Liver (tissue), 8 donors: ENCODE measurements at regions not wholly inside any gene's neighbourhood (a gene's known extent, or its start where the extent isn't known, plus 50 kb on each side); places are given as distances from the start of the nearest gene placed in this dataset.

Experiments
- DNase-seq: peaks from one replicate; pipeline ENCODE4 v3.0.0-alpha.2; 2017; ENCODE audit warnings: low spot score
- H3K27ac ChIP-seq, 2 donors: one replicate each; pipeline ENCODE4 v1.7.0; 2013; ENCODE audit warnings: inconsistent platforms in 2 of 2, low read length in 2 of 2, control low read depth in 1 of 2, low read depth in 1 of 2, mild to moderate bottlenecking in 1 of 2
- H3K27me3 ChIP-seq, 4 donors: one replicate each; pipeline versions ENCODE4 v1.6.1 to v1.7.0; 2013; ENCODE audit warnings: low read length in 3 of 4, inconsistent platforms in 1 of 4, mild to moderate bottlenecking in 1 of 4, moderate library complexity in 1 of 4; ENCODE audit not compliant: control insufficient read depth in 4 of 4, insufficient read depth in 4 of 4
- H3K36me3 ChIP-seq, 4 donors: one replicate each; pipeline versions ENCODE4 v1.6.1 to v1.7.0; 2013; ENCODE audit warnings: low read length in 3 of 4, mild to moderate bottlenecking in 3 of 4, low read depth in 1 of 4, moderate library complexity in 1 of 4; ENCODE audit not compliant: control insufficient read depth in 4 of 4, insufficient read depth in 3 of 4
- H3K4me1 ChIP-seq, 4 donors: one replicate each; pipeline versions ENCODE4 v1.6.1 to v1.7.0; 2013; ENCODE audit warnings: low read length in 3 of 4, mild to moderate bottlenecking in 3 of 4, moderate library complexity in 1 of 4; ENCODE audit not compliant: control insufficient read depth in 4 of 4, insufficient read depth in 4 of 4
- H3K4me3 ChIP-seq, 3 donors: one replicate each; pipeline versions ENCODE4 v1.6.1 to v1.7.0; 2013; ENCODE audit warnings: low read length in 3 of 3, control low read depth in 1 of 3, low read depth in 1 of 3, mild to moderate bottlenecking in 1 of 3
- H3K9ac ChIP-seq, 2 donors: one replicate each; pipeline ENCODE4 v1.7.0; 2013; ENCODE audit warnings: low read length in 2 of 2, mild to moderate bottlenecking in 2 of 2, moderate library complexity in 2 of 2, control low read depth in 1 of 2, low read depth in 1 of 2
- H3K9me3 ChIP-seq, 4 donors: one replicate each; pipeline versions ENCODE4 v1.6.1 to v1.7.0; 2013; ENCODE audit warnings: low read length in 3 of 4; ENCODE audit not compliant: control insufficient read depth in 4 of 4
- EGR1 ChIP-seq, 2 donors: IDR thresholded peaks; 2 replicates each; pipeline ENCODE4 v1.6.1; 2016 to 2018; ENCODE audit warnings: antibody characterized with exemption in 2 of 2, low read depth in 2 of 2
- FOXA2 ChIP-seq: IDR thresholded peaks from 2 replicates; pipeline ENCODE4 v1.6.1; 2016; ENCODE audit warnings: antibody characterized with exemption
- GABPA ChIP-seq, 2 donors: IDR thresholded peaks in 1 of 2; conservative IDR thresholded peaks in 1 of 2; 2 replicates each; pipeline ENCODE4 v1.6.1; 2016; ENCODE audit warnings: antibody characterized with exemption in 2 of 2, mild to moderate bottlenecking in 1 of 2, moderate library complexity in 1 of 2
- HNF4A ChIP-seq, 2 donors: conservative IDR thresholded peaks; 2 replicates each; pipeline ENCODE4 v1.6.1; 2016; ENCODE audit warnings: antibody characterized with exemption in 2 of 2, mild to moderate bottlenecking in 2 of 2
- HNF4G ChIP-seq: IDR thresholded peaks from 2 replicates; pipeline ENCODE4 v1.6.1; 2016; ENCODE audit warnings: antibody characterized with exemption
- NR2F2 ChIP-seq: IDR thresholded peaks from 2 replicates; pipeline ENCODE4 v1.6.1; 2016; ENCODE audit warnings: antibody characterized with exemption
- REST ChIP-seq: IDR thresholded peaks from 2 replicates; pipeline ENCODE4 v1.6.1; 2016; ENCODE audit warnings: antibody characterized with exemption, mild to moderate bottlenecking
- SP1 ChIP-seq: IDR thresholded peaks from 2 replicates; pipeline ENCODE4 v1.6.1; 2018; ENCODE audit warnings: antibody characterized with exemption, mild to moderate bottlenecking
- TAF1 ChIP-seq: conservative IDR thresholded peaks from 2 replicates; pipeline ENCODE4 v1.6.1; 2016; ENCODE audit warnings: antibody characterized with exemption, mild to moderate bottlenecking
- YY1 ChIP-seq: IDR thresholded peaks from 2 replicates; pipeline ENCODE4 v1.6.1; 2016; ENCODE audit warnings: antibody characterized with exemption, mild to moderate bottlenecking
- ZBTB33 ChIP-seq: IDR thresholded peaks from 2 replicates; pipeline ENCODE4 v1.6.1; 2016; ENCODE audit warnings: antibody characterized with exemption
- WGBS: extraction: QIAGEN DNeasy Blood & Tissue Kit; methylation state at CpG from one replicate; pipeline ENCODE4 v1.1.7; 2013; 5-methylcytosine and 5-hydroxymethylcytosine counted together
- TF ChIP-seq, protein P1 (sequence below): fragments of 150-350 bp; IDR thresholded peaks from 2 replicates; pipeline ENCODE4 v1.5.1; 2017; ENCODE audit warnings: improper control_type of control experiment, low read depth, low read length; ENCODE audit not compliant: missing input control
- donor health status: healthy.
- donor health status: healthy.
- donor health status: healthy.
- donor health status: healthy.
- donor health status: healthy.

- no peak for TF ChIP-seq ZBTB33
These were observed 417.4 kb upstream of the FMR1 start (continued) for GRCh38 chrX:147494365-147494764.

DNA sequence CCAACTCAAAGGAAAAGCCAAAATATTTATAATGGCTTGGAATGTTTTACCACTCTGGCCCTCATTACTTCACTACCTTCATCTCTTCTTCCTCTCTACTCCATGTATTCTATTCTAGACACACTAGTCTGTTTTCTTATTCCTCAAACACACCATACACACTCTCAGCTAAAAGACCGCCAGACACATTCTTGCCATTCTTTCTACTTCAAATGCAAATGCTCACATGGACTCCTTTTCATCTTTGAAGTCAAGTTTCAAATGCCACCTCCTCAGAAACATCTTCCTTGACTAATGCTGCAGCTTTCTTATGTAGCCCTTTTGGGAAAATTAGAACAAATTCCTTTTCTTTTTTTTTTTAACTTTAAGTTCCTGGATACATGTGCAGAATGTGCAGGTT, 412.9 kb upstream of the FMR1 start:
- no peak for DNase-seq
- no peaks in the 10 kb centered on the region for H3K9me3 ChIP-seq
- H3K27me3 ChIP-seq, result no peaks in the 10 kb centered on the region
- TF ChIP-seq TAF1 (no peak), ZBTB33 (no peak), NR2F2 (no peak), EGR1 (IDR thresholded peaks at IDR 0.05; ENCODE audit: low read depth in 2 of 2) (no peak), SP1 (no peak), HNF4G (no peak), HNF4A (conservative IDR thresholded peaks at IDR 0.05) (no peak), YY1 (no peak), REST (no peak), FOXA2 (no peak), GABPA (IDR thresholded peaks at IDR 0.05 in 1 of 2, conservative IDR thresholded peaks at IDR 0.05 in 1 of 2) (no peak)
- TF ChIP-seq, protein P1, sequence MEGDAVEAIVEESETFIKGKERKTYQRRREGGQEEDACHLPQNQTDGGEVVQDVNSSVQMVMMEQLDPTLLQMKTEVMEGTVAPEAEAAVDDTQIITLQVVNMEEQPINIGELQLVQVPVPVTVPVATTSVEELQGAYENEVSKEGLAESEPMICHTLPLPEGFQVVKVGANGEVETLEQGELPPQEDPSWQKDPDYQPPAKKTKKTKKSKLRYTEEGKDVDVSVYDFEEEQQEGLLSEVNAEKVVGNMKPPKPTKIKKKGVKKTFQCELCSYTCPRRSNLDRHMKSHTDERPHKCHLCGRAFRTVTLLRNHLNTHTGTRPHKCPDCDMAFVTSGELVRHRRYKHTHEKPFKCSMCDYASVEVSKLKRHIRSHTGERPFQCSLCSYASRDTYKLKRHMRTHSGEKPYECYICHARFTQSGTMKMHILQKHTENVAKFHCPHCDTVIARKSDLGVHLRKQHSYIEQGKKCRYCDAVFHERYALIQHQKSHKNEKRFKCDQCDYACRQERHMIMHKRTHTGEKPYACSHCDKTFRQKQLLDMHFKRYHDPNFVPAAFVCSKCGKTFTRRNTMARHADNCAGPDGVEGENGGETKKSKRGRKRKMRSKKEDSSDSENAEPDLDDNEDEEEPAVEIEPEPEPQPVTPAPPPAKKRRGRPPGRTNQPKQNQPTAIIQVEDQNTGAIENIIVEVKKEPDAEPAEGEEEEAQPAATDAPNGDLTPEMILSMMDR, result no peak
- H3K36me3 ChIP-seq, result no peaks in the 10 kb centered on the region
- 71% methylated on average over 1 of the region's 1 CpG for WGBS
- no peak overlapping the region for H3K27ac ChIP-seq
- no peaks in the 10 kb centered on the region for H3K4me1 ChIP-seq
- no peak overlapping the region for H3K4me3 ChIP-seq
- H3K9ac ChIP-seq, result no peak overlapping the region
